ENCODE measurements at regions not wholly inside any gene's neighbourhood (a gene's known extent, or its start where the extent isn't known, plus 50 kb on each side); places are given as distances from the start of the nearest gene placed in this dataset.

DNA sequence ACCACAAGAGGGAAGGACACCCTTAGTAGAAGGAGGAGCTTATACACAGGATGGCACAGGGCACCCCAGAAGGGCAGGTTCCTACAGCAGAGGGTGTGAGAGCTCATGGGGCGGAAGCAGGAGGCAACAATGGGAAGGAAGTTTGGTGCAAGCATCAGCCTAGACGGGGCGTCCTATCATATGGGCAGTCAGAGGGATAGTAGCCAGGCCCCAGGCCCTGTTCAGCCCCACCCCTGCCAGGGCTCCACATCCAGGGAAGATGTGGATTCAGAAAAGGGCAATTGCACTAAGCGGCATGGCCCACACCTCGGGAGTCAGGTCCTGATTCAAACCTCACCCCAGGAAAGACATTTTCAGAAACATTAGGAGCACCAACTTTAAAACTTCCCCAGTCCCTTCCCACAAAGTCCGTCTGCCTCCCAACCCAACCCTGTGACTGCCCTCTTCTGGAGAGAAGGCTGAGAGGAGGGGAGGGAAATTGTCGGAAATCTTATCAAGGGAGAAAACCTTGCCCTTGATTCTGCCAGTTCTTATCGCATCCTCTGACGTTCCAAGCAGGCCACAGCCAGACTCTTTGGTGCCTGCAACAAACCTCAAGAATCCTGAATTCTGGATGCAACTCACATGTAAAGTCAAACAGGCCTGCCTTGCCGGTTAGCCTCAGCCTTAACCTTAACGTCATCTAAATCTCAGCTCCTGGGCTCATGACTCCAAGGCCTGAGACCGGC lies 198.8 kb upstream of the CDH5 start:
- TF ChIP-seq, protein P1, sequence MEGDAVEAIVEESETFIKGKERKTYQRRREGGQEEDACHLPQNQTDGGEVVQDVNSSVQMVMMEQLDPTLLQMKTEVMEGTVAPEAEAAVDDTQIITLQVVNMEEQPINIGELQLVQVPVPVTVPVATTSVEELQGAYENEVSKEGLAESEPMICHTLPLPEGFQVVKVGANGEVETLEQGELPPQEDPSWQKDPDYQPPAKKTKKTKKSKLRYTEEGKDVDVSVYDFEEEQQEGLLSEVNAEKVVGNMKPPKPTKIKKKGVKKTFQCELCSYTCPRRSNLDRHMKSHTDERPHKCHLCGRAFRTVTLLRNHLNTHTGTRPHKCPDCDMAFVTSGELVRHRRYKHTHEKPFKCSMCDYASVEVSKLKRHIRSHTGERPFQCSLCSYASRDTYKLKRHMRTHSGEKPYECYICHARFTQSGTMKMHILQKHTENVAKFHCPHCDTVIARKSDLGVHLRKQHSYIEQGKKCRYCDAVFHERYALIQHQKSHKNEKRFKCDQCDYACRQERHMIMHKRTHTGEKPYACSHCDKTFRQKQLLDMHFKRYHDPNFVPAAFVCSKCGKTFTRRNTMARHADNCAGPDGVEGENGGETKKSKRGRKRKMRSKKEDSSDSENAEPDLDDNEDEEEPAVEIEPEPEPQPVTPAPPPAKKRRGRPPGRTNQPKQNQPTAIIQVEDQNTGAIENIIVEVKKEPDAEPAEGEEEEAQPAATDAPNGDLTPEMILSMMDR (IDR thresholded peaks at IDR 0.05), result no peak
- TF ChIP-seq POLR2A (IDR thresholded peaks at IDR 0.05) (no peak), EP300 (IDR thresholded peaks at IDR 0.05) (no peak), POLR2AphosphoS5 (IDR thresholded peaks at IDR 0.05) (no peak)
